ENCODE measurements at regions not wholly inside any gene's neighbourhood (a gene's known extent, or its start where the extent isn't known, plus 50 kb on each side); places are given as distances from the start of the nearest gene placed in this dataset.

GRCh38 chr7:86226191-86226590, 417.5 kb upstream of the GRM3 start:
- Histone ChIP-seq H3K27ac (no peak overlapping the region), H3K4me3 (ENCODE audit: low read depth, low read length) (no peak overlapping the region), H3K27me3 (replicated peaks) (no peaks in the 10 kb centered on the region), H3K36me3 (replicated peaks) (no peaks in the 10 kb centered on the region)
- no peak for DNase-seq
- in situ Hi-C loops (cut with HindIII; ENCODE audit: low pct_ligation_motif_present, low sequenced_read_pairs) = no loop called here
- no peak for TF ChIP-seq CTCF (IDR thresholded peaks at IDR 0.05; ENCODE audit: low read depth, low read length, missing control alignments)

GRCh38 chr7:86222806-86223205, 420.9 kb upstream of the GRM3 start:
- in situ Hi-C loops (cut with HindIII; ENCODE audit: low pct_ligation_motif_present, low sequenced_read_pairs) = no loop called here
- TF ChIP-seq CTCF (IDR thresholded peaks at IDR 0.05; ENCODE audit: low read depth, low read length, missing control alignments) = no peak
- H3K4me3 ChIP-seq (ENCODE audit: low read depth, low read length) = no peak overlapping the region
- H3K36me3 ChIP-seq (replicated peaks) = no peaks in the 10 kb centered on the region
- H3K27me3 ChIP-seq (replicated peaks) = no peaks in the 10 kb centered on the region
- H3K27ac ChIP-seq = no peak overlapping the region
- no peak for DNase-seq

- Histone ChIP-seq H3K27me3 (replicated peaks) (no peaks in the 10 kb centered on the region), H3K4me3 (ENCODE audit: low read depth, low read length) (no peak overlapping the region), H3K27ac (no peak overlapping the region), H3K36me3 (replicated peaks) (no peaks in the 10 kb centered on the region)
- in situ Hi-C loops (cut with HindIII; ENCODE audit: low pct_ligation_motif_present, low sequenced_read_pairs) = no loop called here
- no peak for DNase-seq
- TF ChIP-seq CTCF (IDR thresholded peaks at IDR 0.05; ENCODE audit: low read depth, low read length, missing control alignments) = no peak
Measured at GRCh38 chr7:86214734-86215133, 429.0 kb upstream of the GRM3 start.

GRCh38 chr7:86212976-86213375, 430.7 kb upstream of the GRM3 start:
- no peak for TF ChIP-seq CTCF (IDR thresholded peaks at IDR 0.05; ENCODE audit: low read depth, low read length, missing control alignments)
- Histone ChIP-seq H3K36me3 (replicated peaks) (no peaks in the 10 kb centered on the region), H3K4me3 (ENCODE audit: low read depth, low read length) (no peak overlapping the region), H3K27me3 (replicated peaks) (no peaks in the 10 kb centered on the region), H3K27ac (no peak overlapping the region)
- DNase-seq = no peak
- in situ Hi-C loops (cut with HindIII; ENCODE audit: low pct_ligation_motif_present, low sequenced_read_pairs) = no loop called here

GRCh38 chr7:86209036-86209435, 434.7 kb upstream of the GRM3 start:
- H3K36me3 ChIP-seq (replicated peaks) = no peaks in the 10 kb centered on the region
- H3K27ac ChIP-seq = no peak overlapping the region

More at GRCh38 chr7:86209036-86209435, 434.7 kb upstream of the GRM3 start:
- Histone ChIP-seq H3K4me3 (ENCODE audit: low read depth, low read length) (no peak overlapping the region), H3K27me3 (replicated peaks) (no peaks in the 10 kb centered on the region)
- in situ Hi-C loops (cut with HindIII; ENCODE audit: low pct_ligation_motif_present, low sequenced_read_pairs) = no loop called here
- DNase-seq = no peak
- TF ChIP-seq CTCF (IDR thresholded peaks at IDR 0.05; ENCODE audit: low read depth, low read length, missing control alignments) = no peak
